K562 (cell line): ENCODE measurements at regions not wholly inside any gene's neighbourhood (a gene's known extent, or its start where the extent isn't known, plus 50 kb on each side); places are given as distances from the start of the nearest gene placed in this dataset.

Experiments used
- C11orf30 ChIP-seq: fragments of 450-650 bp; IDR thresholded peaks from 2 replicates; pipeline ENCODE4 v1.6.1; 2016; ENCODE audit warnings: low read depth, mild to moderate bottlenecking
- DMBX1 ChIP-seq: fragments of 250-450 bp; sonication (Bioruptor Pico); IDR thresholded peaks from 2 replicates; pipeline ENCODE4 v1.8.0; 2022; ENCODE audit warnings: inconsistent platforms, mild to moderate bottlenecking, moderate library complexity, borderline replicate concordance
- MCM3 ChIP-seq: fragments of 450-650 bp; IDR thresholded peaks from 2 replicates; pipeline ENCODE4 v1.6.1; 2016
- NEUROD1 ChIP-seq: fragments of 150-350 bp; IDR thresholded peaks from 2 replicates; pipeline ENCODE4 v1.6.1; 2014; ENCODE audit warnings: borderline replicate concordance, low read length, low read depth; ENCODE audit not compliant: partially characterized antibody
- PHF8 ChIP-seq: fragments of 200-600 bp; sonication (generic); IDR thresholded peaks from 2 replicates; pipeline ENCODE4 v1.6.1; 2012; ENCODE audit warnings: mixed run types, mild to moderate bottlenecking, inconsistent platforms, low read length, moderate library complexity, borderline replicate concordance
- PML ChIP-seq: IDR thresholded peaks from 2 replicates; pipeline ENCODE4 v1.6.1; 2012; ENCODE audit warnings: low read length, inconsistent platforms
- POLR3G ChIP-seq: IDR thresholded peaks from 2 replicates; pipeline ENCODE4 v1.6.1; 2011; ENCODE audit not compliant: insufficient read length, insufficient replicate concordance; ENCODE audit errors: extremely low read depth
- ZNF140 ChIP-seq: fragments of 250-450 bp; sonication (Bioruptor Pico); IDR thresholded peaks from 2 replicates; pipeline ENCODE4 v1.8.0; 2021; ENCODE audit warnings: moderate library complexity, mild to moderate bottlenecking, inconsistent platforms
- TF ChIP-seq, protein P1 (sequence below), 2 experiments: fragments of 450-650 bp in 1 of 2; sonication (generic) in 1 of 2; formaldehyde crosslinking in 1 of 2; IDR thresholded peaks; 2 replicates each; pipeline versions ENCODE4 v1.7.1 to v1.9.0; 2016 to 2022; ENCODE audit warnings: inconsistent platforms in 1 of 2, mild to moderate bottlenecking in 1 of 2, missing genetic modification reagents in 1 of 2
- TF ChIP-seq, protein P2 (sequence below): fragments of 450-650 bp; IDR thresholded peaks from 2 replicates; pipeline ENCODE4 v1.6.1; 2016; ENCODE audit warnings: low read depth, mild to moderate bottlenecking, moderate library complexity
- TF ChIP-seq, protein P3 (sequence below): fragments of 250-450 bp; sonication (Bioruptor Pico); IDR thresholded peaks from 2 replicates; pipeline ENCODE4 v1.8.0; 2022; ENCODE audit warnings: moderate library complexity, mild to moderate bottlenecking, inconsistent platforms

DNA sequence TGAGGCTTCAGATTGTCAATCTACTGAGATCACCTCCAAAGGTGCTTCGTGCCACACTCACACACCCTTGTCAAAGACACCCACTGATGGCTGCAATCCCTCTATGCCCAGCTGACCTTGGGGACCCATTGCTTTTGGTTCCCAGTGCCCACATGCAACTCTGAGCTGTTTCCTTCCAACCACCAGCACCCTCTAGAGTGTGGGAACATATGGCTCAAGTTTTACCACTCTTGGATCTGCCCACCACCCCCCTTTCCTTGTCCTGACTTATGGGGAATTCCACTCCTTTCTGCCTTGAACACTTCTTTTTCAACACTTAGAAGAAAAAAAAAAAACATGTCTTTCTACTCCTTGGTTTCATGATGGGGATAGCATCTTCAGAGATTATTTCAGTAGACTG, 360.2 kb downstream of the ENC1 start (continued):
- TF ChIP-seq, protein P1, sequence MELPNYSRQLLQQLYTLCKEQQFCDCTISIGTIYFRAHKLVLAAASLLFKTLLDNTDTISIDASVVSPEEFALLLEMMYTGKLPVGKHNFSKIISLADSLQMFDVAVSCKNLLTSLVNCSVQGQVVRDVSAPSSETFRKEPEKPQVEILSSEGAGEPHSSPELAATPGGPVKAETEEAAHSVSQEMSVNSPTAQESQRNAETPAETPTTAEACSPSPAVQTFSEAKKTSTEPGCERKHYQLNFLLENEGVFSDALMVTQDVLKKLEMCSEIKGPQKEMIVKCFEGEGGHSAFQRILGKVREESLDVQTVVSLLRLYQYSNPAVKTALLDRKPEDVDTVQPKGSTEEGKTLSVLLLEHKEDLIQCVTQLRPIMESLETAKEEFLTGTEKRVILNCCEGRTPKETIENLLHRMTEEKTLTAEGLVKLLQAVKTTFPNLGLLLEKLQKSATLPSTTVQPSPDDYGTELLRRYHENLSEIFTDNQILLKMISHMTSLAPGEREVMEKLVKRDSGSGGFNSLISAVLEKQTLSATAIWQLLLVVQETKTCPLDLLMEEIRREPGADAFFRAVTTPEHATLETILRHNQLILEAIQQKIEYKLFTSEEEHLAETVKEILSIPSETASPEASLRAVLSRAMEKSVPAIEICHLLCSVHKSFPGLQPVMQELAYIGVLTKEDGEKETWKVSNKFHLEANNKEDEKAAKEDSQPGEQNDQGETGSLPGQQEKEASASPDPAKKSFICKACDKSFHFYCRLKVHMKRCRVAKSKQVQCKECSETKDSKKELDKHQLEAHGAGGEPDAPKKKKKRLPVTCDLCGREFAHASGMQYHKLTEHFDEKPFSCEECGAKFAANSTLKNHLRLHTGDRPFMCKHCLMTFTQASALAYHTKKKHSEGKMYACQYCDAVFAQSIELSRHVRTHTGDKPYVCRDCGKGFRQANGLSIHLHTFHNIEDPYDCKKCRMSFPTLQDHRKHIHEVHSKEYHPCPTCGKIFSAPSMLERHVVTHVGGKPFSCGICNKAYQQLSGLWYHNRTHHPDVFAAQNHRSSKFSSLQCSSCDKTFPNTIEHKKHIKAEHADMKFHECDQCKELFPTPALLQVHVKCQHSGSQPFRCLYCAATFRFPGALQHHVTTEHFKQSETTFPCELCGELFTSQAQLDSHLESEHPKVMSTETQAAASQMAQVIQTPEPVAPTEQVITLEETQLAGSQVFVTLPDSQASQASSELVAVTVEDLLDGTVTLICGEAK (IDR thresholded peaks at IDR 0.05): no peak
- TF ChIP-seq, protein P1 (CRISPR knock-in tag; IDR thresholded peaks at IDR 0.05): no peak
- TF ChIP-seq POLR3G (no peak), PHF8 (no peak), NEUROD1 (no peak), PML (no peak), MCM3 (no peak), ZNF140 (no peak), C11orf30 (no peak), DMBX1 (CRISPR knock-in tag) (no peak)
- TF ChIP-seq, protein P2, sequence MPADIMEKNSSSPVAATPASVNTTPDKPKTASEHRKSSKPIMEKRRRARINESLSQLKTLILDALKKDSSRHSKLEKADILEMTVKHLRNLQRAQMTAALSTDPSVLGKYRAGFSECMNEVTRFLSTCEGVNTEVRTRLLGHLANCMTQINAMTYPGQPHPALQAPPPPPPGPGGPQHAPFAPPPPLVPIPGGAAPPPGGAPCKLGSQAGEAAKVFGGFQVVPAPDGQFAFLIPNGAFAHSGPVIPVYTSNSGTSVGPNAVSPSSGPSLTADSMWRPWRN: no peak
- TF ChIP-seq, protein P3, sequence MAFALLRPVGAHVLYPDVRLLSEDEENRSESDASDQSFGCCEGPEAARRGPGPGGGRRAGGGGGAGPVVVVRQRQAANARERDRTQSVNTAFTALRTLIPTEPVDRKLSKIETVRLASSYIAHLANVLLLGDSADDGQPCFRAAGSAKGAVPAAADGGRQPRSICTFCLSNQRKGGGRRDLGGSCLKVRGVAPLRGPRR: no peak
